Activated naive CD4-positive, alpha-beta T cell treated with anti-CD3 and anti-CD28 coated beads, Interleukin-2, amount 50 U/mL, for 16 hours (primary cell): ENCODE measurements at regions not wholly inside any gene's neighbourhood (a gene's known extent, or its start where the extent isn't known, plus 50 kb on each side); places are given as distances from the start of the nearest gene placed in this dataset.
A peak's percentile ranks its signal among the peaks of the same experiment; 100 is the strongest.

Source experiments
- DNase-seq: peaks from one replicate; pipeline ENCODE4 v3.0.0-alpha.2; 2020

GRCh38 chr4:155510771-155511170, 134.0 kb upstream of the MAP9 start:
- no peak for DNase-seq

GRCh38 chr4:155509555-155509954, 132.8 kb upstream of the MAP9 start:
- no peak for DNase-seq

GRCh38 chr4:155506745-155507144, 130.0 kb upstream of the MAP9 start:
- DNase-seq, result no peak

- no peak for DNase-seq
These were observed 128.6 kb upstream of the MAP9 start for GRCh38 chr4:155505321-155505720.

GRCh38 chr4:155497306-155497705, 120.5 kb upstream of the MAP9 start:
- DNase-seq, result no peak

- DNase-seq, result no peak
These were observed 119.5 kb upstream of the MAP9 start for GRCh38 chr4:155496294-155496626.

- no peak for DNase-seq
These were observed 119.0 kb upstream of the MAP9 start for GRCh38 chr4:155495572-155496293.

- DNase-seq, result no peak
These were observed 117.4 kb upstream of the MAP9 start for GRCh38 chr4:155494037-155494718.

GRCh38 chr4:155491336-155492120, 114.8 kb upstream of the MAP9 start:
- no peak for DNase-seq

GRCh38 chr4:155489271-155489670, 112.5 kb upstream of the MAP9 start:
- DNase-seq, result no peak

- no peak for DNase-seq
These were observed 111.9 kb upstream of the MAP9 start for GRCh38 chr4:155488691-155489090.

- no peak for DNase-seq
These were observed 110.4 kb upstream of the MAP9 start for GRCh38 chr4:155487210-155487609.

GRCh38 chr4:155481150-155481549, 104.4 kb upstream of the MAP9 start:
- DNase-seq, result no peak

- no peak for DNase-seq
These were observed 103.1 kb upstream of the MAP9 start for GRCh38 chr4:155479835-155480234.

- DNase-seq, result no peak
These were observed 101.6 kb upstream of the MAP9 start for GRCh38 chr4:155478336-155478835.

- DNase-seq, result no peak
These were observed 98.0 kb upstream of the MAP9 start for GRCh38 chr4:155474758-155475157.

GRCh38 chr4:155473420-155474095, 96.8 kb upstream of the MAP9 start:
- no peak for DNase-seq

- DNase-seq, result no peak
These were observed 91.5 kb upstream of the MAP9 start for GRCh38 chr4:155468282-155468681.

GRCh38 chr4:155450676-155451075, 73.9 kb upstream of the MAP9 start:
- DNase-seq, result no peak

- DNase-seq, result no peak
These were observed 68.5 kb upstream of the MAP9 start for GRCh38 chr4:155445306-155445705.

GRCh38 chr4:155444721-155445120, 68.0 kb upstream of the MAP9 start:
- DNase-seq, result no peak

- DNase-seq, result peak; percentile 53
These were observed 65.7 kb upstream of the MAP9 start for GRCh38 chr4:155442267-155443105.
